Globus pallidus (tissue), 1 donor: ENCODE measurements at regions not wholly inside any gene's neighbourhood (a gene's known extent, or its start where the extent isn't known, plus 50 kb on each side); places are given as distances from the start of the nearest gene placed in this dataset.

Experiments
- DNase-seq: peaks from one replicate; pipeline ENCODE4 v3.0.0-alpha.2; 2015; ENCODE audit warnings: low spot score

GRCh38 chr2:71812736-71813135, 334.9 kb downstream of the CYP26B1 start:
- no peak for DNase-seq

DNA sequence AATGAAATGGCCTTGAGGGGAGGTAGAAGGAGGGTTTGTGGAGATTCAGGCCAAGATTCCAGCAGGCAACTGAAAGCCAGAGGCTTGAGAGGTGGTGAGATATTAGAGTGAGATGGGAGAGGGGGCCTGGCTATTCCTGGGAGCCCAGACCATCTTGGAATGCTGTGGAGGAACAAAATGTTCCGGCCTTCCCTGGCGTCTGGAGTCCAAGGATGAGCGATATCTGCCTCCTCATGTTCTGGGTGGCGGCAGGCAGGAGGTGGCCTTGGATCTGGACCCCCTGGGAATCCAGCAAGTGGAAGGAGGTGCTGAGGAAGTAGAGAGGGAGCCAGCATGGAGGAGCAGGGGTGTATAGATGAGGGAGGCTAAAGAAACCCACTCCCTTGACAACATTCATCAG, 335.9 kb downstream of the CYP26B1 start:
- DNase-seq = no peak

DNA sequence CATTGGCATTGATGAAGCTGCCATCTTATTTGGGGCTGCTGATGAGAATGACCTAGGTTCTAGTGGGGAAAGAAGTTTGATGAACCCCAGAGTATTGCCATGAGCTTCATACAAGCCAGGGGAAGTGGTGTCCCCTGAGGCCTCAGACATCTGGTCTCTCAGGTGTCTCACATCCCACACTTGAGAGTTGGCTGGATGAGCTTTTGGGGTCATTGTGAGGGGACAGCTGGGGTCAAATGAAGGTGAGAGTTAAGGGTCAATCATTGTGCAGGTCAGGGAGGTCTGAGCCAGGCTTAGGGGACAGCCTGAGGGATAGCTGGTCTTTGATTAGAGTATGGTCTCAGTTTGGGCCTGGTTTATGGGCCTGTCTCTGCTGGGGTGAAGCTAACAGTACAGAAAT, 336.5 kb downstream of the CYP26B1 start:
- no peak for DNase-seq

- no peak for DNase-seq
These were observed 339.8 kb downstream of the CYP26B1 start for GRCh38 chr2:71807581-71808451.

GRCh38 chr2:71806432-71806831, 341.2 kb downstream of the CYP26B1 start:
- no peak for DNase-seq

DNA sequence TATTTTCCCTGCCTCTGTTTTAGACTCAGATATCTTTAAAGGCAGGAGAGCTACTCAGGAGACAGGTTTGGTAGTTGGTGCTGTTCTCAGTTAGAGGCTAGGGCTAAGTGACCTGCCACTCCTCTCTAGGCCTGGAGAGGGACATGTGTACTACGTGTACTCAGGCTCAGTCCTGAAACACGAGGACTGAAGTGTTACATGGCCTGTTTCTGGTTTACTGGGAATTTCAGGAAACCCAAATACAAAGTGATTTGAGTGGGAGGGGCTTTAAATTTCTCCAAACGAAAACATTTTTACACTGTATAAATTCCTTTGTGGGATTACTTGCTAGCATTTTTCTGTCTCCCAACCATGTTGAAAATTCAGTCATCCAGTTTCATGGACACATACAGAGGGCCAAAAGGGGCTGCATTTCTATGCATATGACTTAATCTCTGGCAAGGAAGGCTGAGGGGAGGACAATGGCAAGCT, 343.3 kb downstream of the CYP26B1 start:
- no peak for DNase-seq

DNA sequence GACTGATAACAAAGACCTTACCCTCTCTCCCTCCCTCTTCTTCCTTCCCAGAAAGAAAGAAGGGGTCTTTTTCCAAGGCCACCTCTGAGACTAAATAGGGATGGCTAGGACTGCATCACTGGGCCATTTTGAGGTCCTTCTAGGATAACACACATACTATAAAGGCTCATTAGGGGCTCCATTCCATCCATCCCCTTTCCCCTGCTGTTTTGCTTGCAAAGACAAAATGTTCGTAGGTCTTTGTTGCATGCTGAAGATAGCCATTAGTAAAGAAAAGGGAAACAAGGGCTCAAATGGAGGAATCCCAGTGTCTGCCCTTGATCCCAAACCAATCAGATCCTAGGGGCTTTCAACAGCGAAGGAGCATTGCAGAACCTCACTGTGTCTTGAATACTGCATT, 344.3 kb downstream of the CYP26B1 start:
- DNase-seq = no peak

- DNase-seq = no peak
These were observed 345.1 kb downstream of the CYP26B1 start for GRCh38 chr2:71802556-71802955.

- DNase-seq = peak; percentile 45
These were observed 345.7 kb downstream of the CYP26B1 start for GRCh38 chr2:71801969-71802368.

DNA sequence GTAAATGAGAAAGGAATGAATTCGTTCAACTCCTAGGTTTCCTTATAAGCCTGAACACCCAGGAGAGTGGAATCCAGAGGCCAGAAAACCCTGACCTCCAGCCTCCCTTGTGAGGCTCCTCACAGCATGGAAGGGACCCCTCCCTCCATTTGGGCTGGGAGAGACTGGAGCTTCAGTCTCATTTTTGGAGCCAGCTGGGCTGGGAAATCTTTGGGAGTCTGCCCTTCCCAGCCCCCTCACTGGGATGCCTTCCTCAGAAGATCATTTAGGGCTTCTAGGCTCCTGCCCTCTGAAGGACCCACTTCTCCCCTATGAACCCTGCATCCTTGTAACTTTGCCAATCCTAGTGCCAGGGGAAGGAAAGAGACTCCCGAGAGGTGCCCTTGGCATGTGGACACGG, 346.1 kb downstream of the CYP26B1 start:
- no peak for DNase-seq

DNA sequence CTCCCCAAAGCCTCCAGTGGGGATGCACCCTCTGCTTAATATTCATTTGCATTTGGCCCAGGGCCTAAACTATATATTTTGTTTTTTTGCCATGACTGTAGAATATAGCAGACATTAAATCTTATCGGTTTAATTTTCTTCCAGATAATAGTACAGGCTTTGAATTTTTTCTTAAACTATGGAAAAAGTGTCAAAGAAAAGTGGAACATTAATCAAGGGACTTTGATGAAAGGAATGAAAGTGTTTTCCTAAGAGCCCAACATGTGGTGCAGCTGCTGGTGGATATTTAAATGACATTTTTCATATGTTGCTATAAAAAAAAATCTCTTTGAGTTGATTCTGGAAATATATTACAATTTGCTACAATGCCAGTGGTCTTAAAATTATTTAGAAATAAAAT, 346.8 kb downstream of the CYP26B1 start:
- DNase-seq = no peak

DNA sequence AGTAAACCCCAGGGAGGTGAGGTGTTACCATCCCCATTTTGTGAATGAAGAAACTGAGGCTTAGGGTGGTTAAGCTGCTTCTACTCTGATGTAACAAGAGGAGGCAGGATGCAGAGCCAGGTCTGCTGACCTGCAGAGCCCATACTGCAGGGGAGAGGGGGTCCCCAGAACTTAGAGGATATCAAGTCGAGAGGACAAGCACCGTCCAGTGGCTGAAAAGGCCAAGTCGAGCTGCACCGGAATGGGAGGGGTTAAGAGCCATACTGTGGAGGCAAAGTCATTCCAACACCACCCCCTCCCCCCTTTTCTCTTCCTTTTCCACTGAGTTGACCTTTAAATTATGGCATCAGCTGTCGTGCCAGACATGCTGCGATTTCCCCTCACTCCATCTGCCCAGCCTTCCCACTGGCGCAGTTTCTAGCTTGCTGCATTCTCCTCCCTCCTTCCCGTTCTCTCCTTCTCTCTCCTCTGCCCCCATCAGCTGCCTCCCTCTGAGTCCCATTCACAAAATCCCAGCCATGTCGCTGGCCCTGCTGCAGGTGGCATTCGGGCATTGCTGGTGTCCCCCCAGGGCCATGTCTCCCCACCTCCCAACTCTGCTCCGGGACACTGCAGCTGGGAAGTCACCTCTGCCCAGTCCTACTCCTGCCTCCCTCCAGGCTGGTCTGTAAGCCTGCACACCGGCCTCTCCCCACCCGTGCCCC, 346.9 kb downstream of the DYSF start:
- no peak for DNase-seq

GRCh38 chr2:71799013-71799575, 345.7 kb downstream of the DYSF start:
- no peak for DNase-seq

DNA sequence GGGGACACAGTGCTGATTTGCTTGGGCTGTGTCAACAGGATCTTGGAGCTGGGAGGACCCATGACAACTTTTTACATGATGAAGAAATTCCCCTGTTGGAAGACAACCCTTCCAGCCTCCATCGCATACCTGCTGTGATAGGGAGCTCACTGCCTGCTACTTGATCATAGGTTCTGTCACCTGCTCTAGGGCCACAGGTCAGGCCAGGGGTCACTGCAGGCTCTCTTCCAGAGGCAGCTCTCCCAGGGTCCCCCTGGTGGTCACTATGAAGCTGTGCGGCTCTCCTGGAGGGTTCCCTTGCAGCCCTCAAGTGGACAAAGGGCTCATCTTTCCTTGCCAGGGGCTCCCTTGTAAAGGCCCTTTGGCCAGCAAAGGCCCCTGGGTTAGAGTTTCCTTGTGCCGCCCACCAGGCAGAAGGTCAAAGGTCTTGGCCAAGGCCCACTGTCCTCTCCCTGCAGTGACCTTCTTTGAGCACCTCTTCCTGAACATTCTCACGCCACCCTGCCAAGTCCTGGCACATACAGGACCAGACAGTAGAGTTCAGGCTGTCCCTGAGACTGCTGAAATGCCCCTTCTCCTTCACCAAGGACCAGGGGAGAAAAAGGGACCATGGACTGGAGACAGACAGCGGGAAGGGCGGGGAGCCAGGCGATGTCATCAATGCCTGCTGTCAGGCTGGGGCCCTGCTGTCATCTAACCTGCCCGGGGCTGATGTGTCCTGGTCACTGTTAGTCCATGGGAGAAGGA, 345.1 kb downstream of the DYSF start:
- DNase-seq = peak; percentile 33

GRCh38 chr2:71797035-71797810, 343.9 kb downstream of the DYSF start:
- DNase-seq = no peak

GRCh38 chr2:71796174-71796593, 342.8 kb downstream of the DYSF start:
- no peak for DNase-seq

DNA sequence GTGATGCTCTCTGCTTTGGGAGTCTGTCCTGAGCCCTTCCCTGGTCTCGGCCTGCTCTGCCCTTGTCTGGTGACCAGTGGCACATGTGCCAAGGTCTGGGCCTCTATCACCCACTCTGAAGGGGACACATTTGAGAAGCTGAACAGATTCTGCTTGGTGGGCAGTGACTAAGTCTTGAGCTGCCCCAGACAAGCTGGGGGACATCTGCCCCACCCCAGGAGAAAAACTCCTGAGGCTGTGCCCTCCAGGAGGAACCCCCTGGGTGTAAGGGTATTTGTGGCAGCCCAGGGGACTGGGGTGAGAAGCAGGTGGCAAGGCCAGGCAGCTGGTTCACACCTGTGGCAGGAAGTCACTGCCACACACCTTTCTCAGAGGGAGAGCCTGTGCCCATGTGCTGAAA, 342.1 kb downstream of the DYSF start:
- no peak for DNase-seq

- DNase-seq = no peak
These were observed 341.2 kb downstream of the DYSF start for GRCh38 chr2:71794611-71795010.

DNA sequence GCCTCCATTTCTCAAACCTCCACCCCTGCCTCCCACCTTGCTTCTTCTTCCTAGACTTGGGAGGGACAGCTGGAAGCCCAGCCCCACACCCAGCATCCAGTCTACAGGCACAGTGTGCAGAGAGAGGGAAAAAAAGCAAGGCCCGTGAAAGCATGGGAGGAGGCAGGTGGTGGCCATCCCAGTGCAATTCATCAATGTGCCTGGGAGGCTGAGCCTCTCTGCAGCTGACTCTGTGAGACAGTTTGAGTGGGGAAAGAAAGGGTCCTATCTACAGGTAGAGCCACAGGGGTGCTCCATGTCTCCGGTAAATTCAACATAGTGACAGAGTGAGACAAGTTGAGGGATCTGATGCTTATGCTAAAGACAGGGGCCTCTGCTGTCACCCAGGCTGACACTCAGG, 340.6 kb downstream of the DYSF start:
- no peak for DNase-seq

DNA sequence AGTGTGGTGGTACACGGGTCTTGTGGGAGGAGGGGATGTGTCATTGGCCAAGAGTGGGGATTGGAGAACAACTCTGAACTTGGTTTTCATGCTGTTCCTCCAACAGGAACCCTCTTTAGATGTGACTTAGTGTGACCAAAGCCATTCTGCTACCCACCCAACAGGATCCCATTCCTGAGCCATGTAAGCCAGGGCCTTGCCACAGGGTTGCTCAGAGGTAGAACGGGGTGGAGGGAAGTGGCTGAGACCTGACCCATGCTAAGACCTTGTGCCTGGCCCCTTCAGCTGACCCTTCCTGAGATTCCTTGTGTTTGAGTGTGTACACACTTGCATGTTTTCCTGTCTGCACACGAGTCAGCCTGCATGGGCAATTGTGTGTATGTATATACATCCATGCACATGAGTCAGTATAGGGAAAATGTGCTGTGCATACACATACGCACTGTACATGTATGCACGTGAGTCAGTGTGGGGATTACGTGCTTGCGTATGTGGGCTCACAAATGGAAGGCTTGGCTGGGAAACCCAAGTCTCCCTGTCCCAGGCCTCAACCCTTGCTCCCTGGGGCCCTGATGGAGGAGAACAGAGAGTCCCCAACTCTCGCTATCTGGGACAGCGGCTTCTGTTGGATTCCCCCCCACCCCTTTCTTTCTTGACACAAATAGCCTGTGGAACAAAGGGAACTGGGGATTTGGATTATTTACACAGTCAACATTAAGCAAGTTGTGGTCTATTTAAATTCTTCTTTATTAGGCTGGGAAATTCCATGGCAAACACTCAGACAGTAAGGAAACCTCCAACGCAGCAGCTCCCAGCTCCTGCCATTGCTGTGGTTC, 339.8 kb downstream of the DYSF start:
- no peak for DNase-seq
